Memory B cell (primary cell): ENCODE measurements at regions not wholly inside any gene's neighbourhood (a gene's known extent, or its start where the extent isn't known, plus 50 kb on each side); places are given as distances from the start of the nearest gene placed in this dataset.
"Not testable (repeated sequence)": the region's sequence is repeated elsewhere in the genome, so short reads cannot be mapped to it uniquely, and the experiment has no call there.

Experiments used
- ATAC-seq: fragments of 150-1000 bp; cut with Tn5 transposase; 2 replicates; pipeline ENCODE4 v1.10.0; 2021; ENCODE audit warnings: low read depth, mild to moderate bottlenecking, moderate library complexity
- DNase-seq, 2 donors: peaks; one replicate each; pipeline ENCODE4 v3.0.0; 2022; ENCODE audit warnings: low spot score in 2 of 2
- H3K27ac Mint-ChIP-seq: one replicate; pipeline ENCODE4 v1.8.0; 2022; ENCODE audit warnings: mild to moderate bottlenecking, moderate library complexity, mixed read lengths
- H3K27me3 Mint-ChIP-seq: one replicate; pipeline ENCODE4 v1.8.0; 2022; ENCODE audit warnings: mixed read lengths
- H3K36me3 Mint-ChIP-seq: one replicate; pipeline ENCODE4 v1.8.0; 2022; ENCODE audit warnings: mild to moderate bottlenecking, mixed read lengths
- H3K4me1 Mint-ChIP-seq: one replicate; pipeline ENCODE4 v1.8.0; 2022; ENCODE audit warnings: mixed read lengths
- H3K4me3 Mint-ChIP-seq: one replicate; pipeline ENCODE4 v1.8.0; 2022; ENCODE audit warnings: mild to moderate bottlenecking, moderate library complexity, mixed read lengths
- H3K9me3 Mint-ChIP-seq: one replicate; pipeline ENCODE4 v1.8.0; 2022; ENCODE audit warnings: mixed read lengths

DNA sequence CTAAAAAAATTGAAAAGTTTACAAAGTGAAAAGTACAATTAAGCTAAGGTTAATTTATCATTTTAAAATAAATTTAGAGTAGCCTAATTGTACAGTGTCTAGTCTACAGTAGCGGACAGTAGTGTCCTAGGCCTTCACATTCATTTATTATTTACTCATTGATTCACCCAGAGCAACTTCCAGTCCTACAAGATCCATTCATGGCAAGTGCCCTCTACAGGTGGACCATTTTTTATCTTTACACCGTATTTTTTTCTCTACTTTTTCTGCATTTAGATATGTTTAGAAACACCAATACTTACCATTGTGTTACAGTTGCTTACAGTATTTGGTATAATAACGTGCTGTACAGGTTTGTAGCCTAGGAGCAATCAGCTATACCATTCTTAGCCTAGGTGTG is 84.1 kb downstream of the TSN start:
- H3K36me3 Mint-ChIP-seq = no peaks in the 10 kb centered on the region
- DNase-seq (no peak), ATAC-seq (no peak)
- peaks cover 4% of the 10 kb centered on the region for H3K27me3 Mint-ChIP-seq
- H3K4me1 Mint-ChIP-seq = no peaks in the 10 kb centered on the region
- H3K27ac Mint-ChIP-seq = no peak overlapping the region
- H3K9me3 Mint-ChIP-seq = no peaks in the 10 kb centered on the region
- H3K4me3 Mint-ChIP-seq = no peak overlapping the region

DNA sequence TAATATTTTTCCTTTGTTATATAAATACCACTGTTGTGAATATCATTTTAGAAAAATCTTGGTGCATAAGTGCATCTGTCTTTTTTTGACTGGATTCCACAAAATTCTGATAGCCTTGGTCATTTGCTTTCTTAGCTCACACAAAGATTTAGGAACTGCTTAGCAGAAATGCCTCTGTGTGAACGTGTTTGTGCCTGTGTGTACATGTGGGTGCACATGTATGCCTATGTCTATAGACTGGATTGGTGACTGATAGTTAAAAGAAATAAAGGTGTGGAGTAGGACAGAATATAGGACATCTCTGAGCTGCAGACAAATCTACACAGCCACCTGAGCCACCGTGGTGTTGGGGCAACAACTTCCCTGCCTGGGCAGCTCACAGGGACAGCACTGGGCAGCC is 93.8 kb downstream of the TSN start:
- no peak overlapping the region for H3K4me3 Mint-ChIP-seq
- H3K27me3 Mint-ChIP-seq = peaks cover 13% of the 10 kb centered on the region
- DNase-seq (no peak), ATAC-seq (no peak)
- H3K9me3 Mint-ChIP-seq = peaks cover 6% of the 10 kb centered on the region
- H3K27ac Mint-ChIP-seq = no peak overlapping the region
- H3K4me1 Mint-ChIP-seq = no peaks in the 10 kb centered on the region
- H3K36me3 Mint-ChIP-seq = no peaks in the 10 kb centered on the region

DNA sequence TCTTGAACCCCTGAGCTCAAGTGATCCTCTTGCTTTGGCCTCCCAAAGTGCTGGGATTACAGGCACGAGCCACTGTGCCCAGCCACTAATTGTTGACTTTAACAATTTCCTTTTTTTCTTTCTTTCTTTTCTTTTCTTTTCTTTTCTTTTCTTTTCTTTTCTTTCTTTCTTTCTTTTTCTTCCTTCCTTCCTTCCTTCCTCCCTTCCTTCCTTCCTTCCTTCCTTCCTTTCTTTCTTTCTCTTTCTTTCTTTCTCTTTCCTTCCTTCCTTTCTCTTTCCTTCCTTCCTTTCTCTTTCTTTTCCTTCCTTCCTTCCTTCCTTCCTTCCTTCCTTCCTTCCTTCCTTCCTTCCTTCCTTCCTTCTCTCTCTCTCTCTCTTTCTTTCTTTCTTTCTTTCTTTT is 97.7 kb downstream of the TSN start:
- H3K4me1 Mint-ChIP-seq, H3K27me3 Mint-ChIP-seq, H3K27ac Mint-ChIP-seq, ATAC-seq, DNase-seq, H3K36me3 Mint-ChIP-seq, H3K4me3 Mint-ChIP-seq: not testable (repeated sequence)
- peaks cover 11% of the 10 kb centered on the region for H3K9me3 Mint-ChIP-seq

DNA sequence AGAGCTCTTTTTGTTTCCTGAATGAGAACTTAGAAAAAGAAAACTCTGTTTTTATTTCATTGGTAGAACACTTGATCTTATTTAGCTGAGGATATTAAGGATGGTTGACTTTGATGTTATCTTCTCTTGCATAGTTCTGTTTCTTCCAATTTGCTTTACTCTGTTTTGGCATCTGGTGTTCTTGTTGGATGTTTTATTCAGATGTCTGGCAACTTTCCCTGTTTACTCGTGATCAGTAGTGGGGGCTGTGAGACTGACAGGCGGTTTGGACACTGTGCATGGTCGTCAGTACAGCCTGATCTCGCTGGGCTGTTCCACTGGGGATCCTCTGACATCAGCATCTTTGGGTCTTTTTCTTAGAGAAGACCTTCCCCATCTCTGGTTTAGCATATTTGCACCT is 100.1 kb downstream of the TSN start:
- peaks cover 5% of the 10 kb centered on the region for H3K27me3 Mint-ChIP-seq
- H3K9me3 Mint-ChIP-seq = peaks cover 11% of the 10 kb centered on the region
- no peak overlapping the region for H3K4me3 Mint-ChIP-seq
- no peaks in the 10 kb centered on the region for H3K36me3 Mint-ChIP-seq
- ATAC-seq = no peak
- no peak for DNase-seq
- H3K27ac Mint-ChIP-seq = no peak overlapping the region
- H3K4me1 Mint-ChIP-seq = no peaks in the 10 kb centered on the region

DNA sequence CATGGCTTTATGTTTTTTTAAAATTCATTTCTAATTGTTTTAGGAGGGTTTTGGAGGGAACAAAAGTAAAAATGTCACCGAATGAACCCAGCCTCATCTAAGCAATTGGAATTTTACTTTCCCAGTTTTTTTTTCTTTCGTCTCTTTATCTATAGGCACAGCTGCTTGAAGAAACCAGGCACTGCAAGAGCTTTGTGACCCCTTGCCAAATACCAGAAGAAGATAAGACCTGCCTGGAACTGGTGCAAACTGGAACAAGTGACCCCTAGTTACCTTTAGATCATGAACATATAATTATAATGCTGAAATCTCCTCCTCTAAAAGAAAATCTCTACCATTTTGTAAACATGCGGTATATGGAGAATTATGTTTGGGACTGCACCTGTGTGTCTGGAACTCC is 100.9 kb downstream of the TSN start:
- H3K36me3 Mint-ChIP-seq = no peaks in the 10 kb centered on the region
- no peak overlapping the region for H3K27ac Mint-ChIP-seq
- no peak for DNase-seq
- H3K4me1 Mint-ChIP-seq = no peaks in the 10 kb centered on the region
- no peak overlapping the region for H3K4me3 Mint-ChIP-seq
- peaks cover 12% of the 10 kb centered on the region for H3K27me3 Mint-ChIP-seq
- ATAC-seq = no peak
- peaks cover 12% of the 10 kb centered on the region for H3K9me3 Mint-ChIP-seq

DNA sequence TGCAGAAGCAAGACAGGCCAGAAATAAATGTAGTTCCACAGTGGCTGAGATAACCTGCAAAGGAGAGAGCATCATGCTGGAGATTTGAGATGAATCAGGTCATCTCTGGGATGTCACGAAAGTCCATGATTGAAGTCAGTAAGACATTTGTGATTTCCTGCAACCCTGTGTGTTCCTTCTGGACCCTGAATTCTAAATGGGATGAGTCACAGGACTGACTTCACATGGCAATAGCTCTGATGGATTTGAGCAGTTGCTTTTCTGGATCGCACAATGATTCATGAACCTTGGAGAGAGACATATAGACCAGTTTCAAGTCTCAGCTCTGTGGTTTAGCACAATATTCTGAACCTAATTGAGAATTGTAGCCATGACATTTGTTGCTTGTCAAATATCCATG is 102.9 kb downstream of the TSN start:
- DNase-seq (no peak), ATAC-seq (no peak)
- H3K9me3 Mint-ChIP-seq = peaks cover 11% of the 10 kb centered on the region
- no peaks in the 10 kb centered on the region for H3K4me1 Mint-ChIP-seq
- H3K27me3 Mint-ChIP-seq = peaks cover 14% of the 10 kb centered on the region
- H3K27ac Mint-ChIP-seq = no peak overlapping the region
- no peak overlapping the region for H3K4me3 Mint-ChIP-seq
- H3K36me3 Mint-ChIP-seq = no peaks in the 10 kb centered on the region

DNA sequence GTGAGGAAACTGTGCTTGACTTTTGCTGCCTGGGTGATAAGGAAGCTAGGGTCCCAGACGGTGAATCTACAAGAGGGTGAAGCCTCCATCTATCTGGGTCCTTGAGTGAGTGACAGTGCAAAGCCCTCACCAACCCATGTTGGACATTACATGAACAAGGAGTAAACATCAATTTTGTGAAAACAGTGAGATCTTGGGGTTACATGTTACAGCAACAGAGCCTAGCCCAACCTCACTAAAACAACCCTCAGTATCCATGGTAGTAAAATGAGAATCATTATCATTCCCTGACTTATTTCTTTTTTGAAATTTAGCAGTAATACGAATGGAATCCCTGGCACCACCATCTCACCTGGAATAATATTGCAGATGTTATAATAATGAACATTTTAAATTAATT is 103.4 kb downstream of the TSN start:
- H3K4me3 Mint-ChIP-seq = no peak overlapping the region
- H3K27me3 Mint-ChIP-seq = peaks cover 15% of the 10 kb centered on the region
- no peaks in the 10 kb centered on the region for H3K4me1 Mint-ChIP-seq
- H3K9me3 Mint-ChIP-seq = peaks cover 11% of the 10 kb centered on the region
- ATAC-seq = no peak
- no peak overlapping the region for H3K27ac Mint-ChIP-seq
- no peak for DNase-seq
- H3K36me3 Mint-ChIP-seq = peaks cover 1% of the 10 kb centered on the region

DNA sequence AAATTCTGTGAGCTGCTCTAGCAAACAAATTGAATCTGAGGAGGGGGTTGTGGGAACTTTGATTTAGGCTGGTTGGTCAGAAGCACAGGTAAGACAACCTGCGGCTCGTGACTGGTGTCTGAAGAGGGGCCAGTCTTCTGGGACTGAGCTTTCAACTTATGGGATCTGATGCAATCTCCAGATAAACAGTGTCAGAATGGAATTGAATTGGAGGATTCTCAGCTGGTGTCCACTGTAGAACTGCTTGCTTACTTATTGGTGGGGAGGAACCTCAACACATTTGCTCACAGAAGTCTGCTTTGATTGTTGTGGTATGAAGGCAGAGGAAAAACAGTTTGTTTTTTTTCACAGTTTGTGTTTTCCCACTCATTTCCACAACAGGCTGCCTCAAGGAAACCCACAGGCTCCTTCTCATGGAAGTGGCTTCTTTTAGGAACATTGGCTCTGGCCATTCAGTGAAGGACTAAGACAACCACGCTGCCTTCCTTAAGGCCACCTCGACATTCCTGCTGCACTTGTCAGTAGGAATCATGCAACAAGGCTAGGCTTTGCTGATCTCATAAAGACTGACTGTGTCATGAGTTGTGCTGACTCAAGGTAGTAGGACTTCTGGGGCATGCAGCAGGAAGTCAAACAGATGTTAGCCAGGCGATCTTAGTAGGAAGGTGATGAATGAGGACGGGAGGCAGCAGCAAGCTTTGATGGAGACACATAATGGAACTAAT is 104.7 kb downstream of the TSN start:
- no peak overlapping the region for H3K27ac Mint-ChIP-seq
- no peaks in the 10 kb centered on the region for H3K4me1 Mint-ChIP-seq
- H3K36me3 Mint-ChIP-seq = peaks cover 2% of the 10 kb centered on the region
- peaks cover 8% of the 10 kb centered on the region for H3K9me3 Mint-ChIP-seq
- H3K27me3 Mint-ChIP-seq = peaks cover 17% of the 10 kb centered on the region
- ATAC-seq (no peak), DNase-seq (no peak)
- no peak overlapping the region for H3K4me3 Mint-ChIP-seq

DNA sequence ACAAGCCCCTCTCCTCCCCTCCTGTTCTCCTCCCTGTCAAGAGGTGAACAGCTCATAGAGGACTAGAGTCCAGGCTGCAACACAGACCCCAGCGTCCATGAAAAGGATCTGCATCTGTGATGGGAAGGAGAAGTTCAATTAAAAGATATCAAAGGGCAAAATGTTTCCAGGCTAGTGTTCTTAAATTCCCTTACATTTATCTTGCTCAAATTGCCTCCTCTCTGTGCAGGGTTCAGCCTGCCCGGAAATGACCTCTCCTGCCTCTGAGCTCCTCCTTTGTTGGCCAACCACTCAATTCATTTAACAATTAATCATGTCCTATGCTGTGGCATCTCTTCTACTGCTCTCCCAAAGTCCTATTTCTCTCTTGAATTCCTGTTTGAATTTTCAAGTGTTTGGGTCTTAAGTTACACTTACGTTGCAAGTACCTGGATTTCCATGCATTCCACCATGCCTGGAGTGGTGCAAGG is 105.3 kb downstream of the TSN start:
- peaks cover 4% of the 10 kb centered on the region for H3K9me3 Mint-ChIP-seq
- H3K36me3 Mint-ChIP-seq = peaks cover 2% of the 10 kb centered on the region
- H3K27ac Mint-ChIP-seq = no peak overlapping the region
- no peak for ATAC-seq
- DNase-seq = no peak
- H3K4me3 Mint-ChIP-seq = no peak overlapping the region
- peaks cover 17% of the 10 kb centered on the region for H3K27me3 Mint-ChIP-seq
- no peaks in the 10 kb centered on the region for H3K4me1 Mint-ChIP-seq

DNA sequence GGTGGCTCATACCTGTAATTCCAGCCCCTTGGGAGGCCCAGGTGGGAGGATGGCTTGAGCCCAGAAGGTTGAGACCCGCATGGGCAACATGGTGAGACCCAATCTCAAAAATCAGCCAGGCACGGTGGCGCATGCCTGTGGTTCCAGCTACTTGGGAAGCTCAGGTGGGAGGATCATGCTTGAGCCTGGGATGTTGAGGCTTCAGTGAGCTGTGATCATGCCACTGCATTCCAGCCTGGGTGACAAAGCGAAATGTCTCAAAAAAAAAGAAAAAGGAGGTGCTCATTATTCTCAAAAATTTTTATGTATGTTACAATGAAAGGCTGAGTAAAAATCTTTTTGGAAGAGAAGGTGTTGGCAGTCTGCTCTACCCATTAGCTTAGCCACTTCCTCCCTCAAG is 106.8 kb downstream of the TSN start:
- DNase-seq (no peak), ATAC-seq (no peak)
- Mint-ChIP-seq H3K9me3 (peaks cover 4% of the 10 kb centered on the region), H3K4me1 (no peaks in the 10 kb centered on the region), H3K4me3 (no peak overlapping the region), H3K27ac (no peak overlapping the region), H3K36me3 (peaks cover 2% of the 10 kb centered on the region), H3K27me3 (peaks cover 21% of the 10 kb centered on the region)

DNA sequence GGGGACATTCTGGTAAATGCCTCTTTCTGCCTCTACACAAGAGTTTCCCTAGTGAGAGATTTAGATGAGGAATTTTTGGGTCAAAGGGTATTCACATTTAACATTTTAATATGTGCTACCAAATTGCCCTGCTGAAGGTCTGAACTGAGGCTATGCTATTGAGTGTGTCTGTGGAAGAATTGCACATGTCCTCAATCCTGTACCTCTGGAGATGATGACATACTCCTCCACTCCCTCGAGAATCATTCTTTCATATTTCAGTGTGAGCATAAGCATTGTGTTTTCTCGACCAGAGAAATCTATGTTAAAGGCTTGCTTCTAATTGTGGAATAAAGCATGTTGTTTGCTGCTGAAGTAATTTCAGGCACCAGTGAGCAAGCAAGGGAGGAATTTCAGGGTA is 110.5 kb downstream of the TSN start:
- H3K4me3 Mint-ChIP-seq = no peak overlapping the region
- H3K27me3 Mint-ChIP-seq = peaks cover 19% of the 10 kb centered on the region
- no peak for ATAC-seq
- H3K9me3 Mint-ChIP-seq = peaks cover 4% of the 10 kb centered on the region
- DNase-seq = no peak
- H3K4me1 Mint-ChIP-seq = no peaks in the 10 kb centered on the region
- H3K36me3 Mint-ChIP-seq = peaks cover 2% of the 10 kb centered on the region
- no peak overlapping the region for H3K27ac Mint-ChIP-seq

DNA sequence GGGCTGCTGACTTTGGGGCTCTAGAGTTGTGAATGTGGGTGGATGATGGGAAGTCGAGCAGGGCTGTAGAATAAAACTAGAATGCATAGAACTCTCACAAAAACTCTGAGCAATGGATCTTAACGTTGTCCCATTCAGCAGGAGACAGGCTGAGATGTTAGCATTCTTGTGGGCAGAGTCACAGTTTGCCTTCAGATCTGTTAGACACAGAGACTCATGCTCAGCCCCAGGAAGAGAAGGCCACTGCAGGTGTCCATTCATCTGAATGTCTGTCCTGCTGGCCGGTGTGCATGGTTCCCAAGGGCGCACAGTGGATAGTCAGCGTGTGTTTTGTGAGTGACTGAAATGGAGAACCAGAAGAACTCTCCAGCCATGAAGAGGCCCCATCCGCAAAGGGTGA is 111.3 kb downstream of the TSN start:
- ATAC-seq = no peak
- H3K36me3 Mint-ChIP-seq = peaks cover 2% of the 10 kb centered on the region
- peaks cover 13% of the 10 kb centered on the region for H3K27me3 Mint-ChIP-seq
- H3K4me3 Mint-ChIP-seq = no peak overlapping the region
- H3K4me1 Mint-ChIP-seq = no peaks in the 10 kb centered on the region
- no peak overlapping the region for H3K27ac Mint-ChIP-seq
- DNase-seq = no peak
- H3K9me3 Mint-ChIP-seq = peaks cover 3% of the 10 kb centered on the region

DNA sequence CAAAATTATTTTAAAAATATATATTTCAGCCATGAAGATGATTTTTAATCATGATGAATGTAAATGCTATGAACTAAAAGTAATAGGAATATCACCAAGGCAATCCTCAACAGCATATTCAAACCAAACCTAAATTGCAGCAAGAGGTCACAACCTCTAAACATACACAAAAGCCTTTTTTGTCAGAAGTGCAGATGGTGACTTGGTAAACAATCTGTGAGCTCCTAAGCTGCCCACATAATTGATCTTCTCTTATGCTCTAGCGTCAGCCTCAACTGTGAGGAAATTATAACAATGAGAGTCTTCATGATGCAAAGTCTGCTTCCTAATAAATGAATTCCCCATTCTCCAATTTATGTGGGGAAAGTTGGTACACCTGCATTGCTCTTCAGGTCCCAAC is 113.2 kb downstream of the TSN start:
- no peak for DNase-seq
- H3K27me3 Mint-ChIP-seq = peaks cover 12% of the 10 kb centered on the region
- peaks cover 2% of the 10 kb centered on the region for H3K9me3 Mint-ChIP-seq
- H3K27ac Mint-ChIP-seq = no peak overlapping the region
- no peaks in the 10 kb centered on the region for H3K4me1 Mint-ChIP-seq
- peaks cover 2% of the 10 kb centered on the region for H3K36me3 Mint-ChIP-seq
- ATAC-seq = no peak
- H3K4me3 Mint-ChIP-seq = no peak overlapping the region

DNA sequence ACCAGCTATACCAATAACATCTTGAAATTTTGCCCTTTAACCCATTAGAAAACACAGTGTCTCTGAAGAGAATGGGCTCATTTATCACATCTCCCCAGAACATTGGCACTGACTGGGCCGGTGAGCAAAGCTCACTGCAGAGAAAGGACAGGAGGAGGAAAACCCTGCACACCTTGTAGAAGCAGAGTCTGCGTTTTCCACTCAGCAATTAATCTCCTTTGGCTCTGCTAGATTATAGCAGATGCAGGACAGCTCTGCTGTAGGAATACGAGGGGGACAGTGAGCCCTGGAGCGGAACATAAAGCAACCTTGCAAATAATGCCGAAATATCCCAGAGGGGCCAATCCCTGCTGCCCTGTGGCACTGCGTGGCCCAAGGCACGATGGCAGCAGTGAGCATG is 113.9 kb downstream of the TSN start:
- Mint-ChIP-seq H3K36me3 (no peaks in the 10 kb centered on the region), H3K27me3 (peaks cover 13% of the 10 kb centered on the region), H3K9me3 (no peaks in the 10 kb centered on the region)

DNA sequence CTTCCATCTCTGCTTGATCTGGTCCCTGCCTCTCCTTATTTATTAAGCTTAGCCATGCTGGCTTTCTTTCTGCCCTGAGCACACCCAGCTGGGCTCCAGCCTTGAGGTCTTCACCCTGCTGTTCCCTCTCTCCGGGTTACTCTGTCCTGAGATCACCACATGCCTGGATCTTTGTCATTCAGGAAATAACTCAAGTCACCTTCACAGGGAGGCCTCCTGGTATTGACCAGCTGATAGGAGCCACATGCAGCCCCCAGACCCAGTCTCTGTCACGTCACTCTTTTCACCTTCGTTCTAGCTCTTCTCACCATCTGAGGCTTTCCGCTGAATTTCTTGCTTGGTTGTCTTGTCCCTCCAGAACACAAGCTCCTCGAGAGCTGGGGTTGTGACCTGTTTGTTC is 114.4 kb downstream of the TSN start:
- Mint-ChIP-seq H3K36me3 (no peaks in the 10 kb centered on the region), H3K27me3 (peaks cover 12% of the 10 kb centered on the region)

More for the DNA sequence above, 113.9 kb downstream of the TSN start:
- H3K4me3 Mint-ChIP-seq = no peak overlapping the region
- ATAC-seq (no peak), DNase-seq (no peak)
- H3K27ac Mint-ChIP-seq = no peak overlapping the region
- no peaks in the 10 kb centered on the region for H3K4me1 Mint-ChIP-seq

More for the DNA sequence above, 114.4 kb downstream of the TSN start:
- DNase-seq = no peak
- no peak for ATAC-seq
- Mint-ChIP-seq H3K9me3 (no peaks in the 10 kb centered on the region), H3K4me3 (no peak overlapping the region), H3K4me1 (no peaks in the 10 kb centered on the region), H3K27ac (no peak overlapping the region)
